ENCODE measurements at regions not wholly inside any gene's neighbourhood (a gene's known extent, or its start where the extent isn't known, plus 50 kb on each side); places are given as distances from the start of the nearest gene placed in this dataset.
A peak's percentile ranks its signal among the peaks of the same experiment; 100 is the strongest.

DNA sequence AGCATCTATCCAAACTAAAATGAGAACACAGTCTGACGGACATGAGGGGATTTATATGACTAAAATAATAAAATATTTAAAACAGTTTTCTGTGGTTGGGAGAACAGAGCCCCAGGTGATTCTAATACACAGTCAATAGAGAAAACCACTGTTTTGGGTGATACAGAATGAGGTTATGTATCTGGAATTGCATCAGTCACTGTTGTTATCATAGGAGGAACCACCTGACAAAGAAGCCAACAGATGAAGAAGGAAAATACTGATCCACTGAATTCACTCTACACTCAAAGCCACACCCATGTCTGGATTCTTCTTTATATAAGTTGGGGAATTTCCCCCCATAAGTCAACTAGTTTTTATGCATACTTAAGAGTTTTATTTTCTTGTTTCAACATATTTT is 799.0 kb downstream of the TLR4 start:
- DNase-seq (ENCODE audit: low spot score), result no peak

DNA sequence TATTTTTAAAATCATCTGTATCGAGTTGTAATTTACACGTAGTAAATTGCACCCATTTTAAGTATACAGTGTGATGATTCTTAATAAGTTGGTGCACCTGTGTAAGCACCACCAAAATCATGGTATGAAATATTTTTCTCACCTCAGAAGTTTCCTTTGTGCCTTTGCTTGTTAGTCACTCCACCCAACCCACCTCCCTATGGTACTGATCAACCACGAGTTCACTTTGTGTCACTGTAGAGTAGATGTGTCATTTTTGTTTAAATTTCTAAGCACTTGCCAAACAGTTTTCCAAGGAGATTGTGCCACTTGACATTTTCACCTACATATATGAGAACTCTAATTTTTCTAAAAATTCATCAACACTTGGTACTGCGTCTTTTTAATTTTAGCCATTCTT is 806.5 kb downstream of the TLR4 start:
- no peak for DNase-seq (ENCODE audit: low spot score)

GRCh38 chr9:118515947-118516346 is 811.7 kb downstream of the TLR4 start:
- no peak for DNase-seq (ENCODE audit: low spot score)

GRCh38 chr9:118521261-118521660 is 817.1 kb downstream of the TLR4 start:
- DNase-seq (ENCODE audit: low spot score), result no peak

DNA sequence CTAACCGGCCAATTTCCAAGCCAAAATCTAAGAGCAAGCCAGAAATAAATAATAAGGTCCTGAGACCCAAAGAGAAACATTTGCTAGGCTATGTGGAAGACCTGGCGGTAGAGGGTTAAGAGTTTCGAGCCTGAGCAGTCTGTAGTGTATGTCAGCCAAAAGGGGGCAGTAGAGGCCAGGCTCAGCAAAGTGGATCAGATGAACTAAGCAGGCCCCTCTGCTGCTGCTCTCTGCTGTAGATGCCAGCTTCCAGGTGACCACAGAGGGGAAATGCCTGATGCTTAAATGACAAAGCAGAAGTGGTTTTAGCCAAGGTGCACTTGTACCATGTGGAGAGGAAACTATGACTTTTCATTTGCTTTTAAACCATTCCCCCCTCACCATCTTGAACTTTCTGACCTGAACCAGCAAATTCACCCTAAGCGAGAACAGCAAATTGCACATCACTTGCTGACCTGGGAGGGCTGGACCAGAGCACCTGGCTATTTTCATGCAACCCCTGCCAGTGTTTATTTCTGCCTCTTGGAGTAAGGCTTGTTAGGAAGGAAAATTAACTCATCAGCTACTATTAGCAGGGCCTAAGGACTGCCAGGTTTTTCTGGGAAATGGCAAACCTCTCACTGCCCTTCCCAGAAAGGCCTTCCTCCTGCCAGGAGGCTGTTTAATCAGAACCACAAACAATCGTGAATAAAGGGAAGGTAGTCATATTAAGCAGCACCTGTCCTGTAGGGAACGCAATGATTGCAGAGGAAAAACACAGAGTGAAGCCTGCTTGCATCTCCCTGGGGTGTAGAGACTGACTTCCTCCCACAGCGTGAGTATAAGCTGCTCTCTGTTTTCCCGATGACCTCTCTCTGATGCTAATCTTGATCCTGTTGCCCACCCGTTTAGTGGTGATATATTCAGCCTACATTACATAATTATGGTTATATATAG is 818.2 kb downstream of the TLR4 start:
- peak; percentile 60 for DNase-seq (ENCODE audit: low spot score)

DNA sequence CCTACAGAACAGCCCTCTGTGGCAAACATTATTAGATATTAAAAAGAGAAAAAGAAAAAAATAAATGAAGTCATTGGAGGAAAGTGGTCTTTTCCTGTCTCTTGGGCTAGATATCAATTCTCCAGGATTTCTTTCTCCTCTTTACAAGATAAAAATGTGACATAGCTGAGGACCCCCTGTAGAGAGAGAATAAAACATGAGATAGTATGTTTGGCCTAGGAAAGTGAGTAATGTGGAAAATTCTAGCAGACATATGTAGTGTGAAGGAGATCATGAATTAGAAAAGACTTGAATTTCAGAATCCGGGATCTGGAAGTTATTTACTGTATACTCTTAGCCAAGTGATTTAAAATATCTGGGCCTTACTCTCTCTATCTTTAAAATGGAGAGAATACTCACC is 823.1 kb downstream of the TLR4 start:
- no peak for DNase-seq (ENCODE audit: low spot score)

- DNase-seq (ENCODE audit: low spot score), result no peak
Observed at GRCh38 chr9:118529210-118529609, 825.0 kb downstream of the TLR4 start.

DNA sequence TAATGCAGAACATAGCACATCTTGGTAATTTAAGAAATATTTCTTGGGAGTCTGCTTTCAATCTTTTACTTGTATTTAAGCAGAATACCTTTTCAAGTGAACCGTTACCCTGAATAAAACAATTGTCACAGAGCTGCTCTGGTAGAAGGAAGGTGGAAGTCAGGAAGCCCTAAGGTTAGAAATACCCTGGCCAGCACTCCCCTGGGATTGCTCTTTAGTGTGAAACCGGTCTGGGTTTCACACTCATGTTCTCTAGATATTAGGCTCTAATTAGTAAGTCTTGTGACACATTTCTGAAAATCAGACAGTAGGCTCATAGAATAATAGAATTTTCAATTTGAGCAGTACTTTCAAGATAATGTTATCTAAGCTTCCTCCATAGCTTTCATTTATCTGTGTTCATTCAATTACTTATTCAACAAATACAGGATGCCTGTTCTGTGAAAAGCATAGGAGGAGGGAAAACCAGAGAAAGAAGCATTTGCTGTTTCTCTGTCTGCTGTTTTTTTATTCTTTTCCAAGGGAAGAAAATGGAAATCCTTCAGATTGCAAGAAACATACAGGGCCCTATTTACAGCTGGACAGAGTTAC is 825.5 kb downstream of the TLR4 start:
- DNase-seq (ENCODE audit: low spot score), result no peak

DNA sequence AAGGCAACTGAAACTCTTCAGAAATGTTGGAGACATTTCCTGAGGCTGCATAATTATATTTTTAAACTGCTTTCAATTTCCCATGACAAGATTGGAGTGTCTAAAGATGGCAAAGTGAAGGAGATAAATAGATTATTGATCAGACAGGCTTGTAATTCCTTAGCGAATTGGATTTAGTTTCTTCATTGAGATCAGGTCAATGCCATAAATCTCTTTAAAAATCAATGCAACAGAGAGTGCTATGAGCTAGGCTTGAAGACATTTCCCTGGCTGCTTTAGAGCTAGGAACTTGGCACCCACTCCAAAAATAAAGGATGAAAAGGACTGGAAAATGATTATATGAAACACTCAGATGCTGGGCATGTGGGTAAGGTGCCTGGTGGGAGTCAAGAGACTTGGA is 828.4 kb downstream of the TLR4 start:
- no peak for DNase-seq (ENCODE audit: low spot score)

DNA sequence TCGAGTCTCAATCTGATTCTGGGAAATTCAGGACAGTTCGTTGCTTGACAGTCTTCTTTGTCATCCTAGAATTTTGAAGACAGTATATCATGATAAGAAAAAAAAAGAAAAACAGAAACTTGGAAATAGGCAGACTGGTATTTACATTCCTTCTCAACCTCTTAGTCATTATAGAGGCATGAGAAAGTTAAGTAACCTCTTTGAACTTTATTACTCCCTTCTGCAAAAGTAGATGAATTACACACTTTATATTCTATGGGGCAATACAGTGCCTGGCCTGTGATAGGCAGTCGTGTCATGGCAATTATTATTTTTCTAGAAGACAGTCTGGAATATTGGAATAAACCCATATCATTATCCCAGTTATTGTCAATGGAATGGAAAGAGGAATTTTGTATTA is 828.9 kb downstream of the TLR4 start:
- no peak for DNase-seq (ENCODE audit: low spot score)

DNA sequence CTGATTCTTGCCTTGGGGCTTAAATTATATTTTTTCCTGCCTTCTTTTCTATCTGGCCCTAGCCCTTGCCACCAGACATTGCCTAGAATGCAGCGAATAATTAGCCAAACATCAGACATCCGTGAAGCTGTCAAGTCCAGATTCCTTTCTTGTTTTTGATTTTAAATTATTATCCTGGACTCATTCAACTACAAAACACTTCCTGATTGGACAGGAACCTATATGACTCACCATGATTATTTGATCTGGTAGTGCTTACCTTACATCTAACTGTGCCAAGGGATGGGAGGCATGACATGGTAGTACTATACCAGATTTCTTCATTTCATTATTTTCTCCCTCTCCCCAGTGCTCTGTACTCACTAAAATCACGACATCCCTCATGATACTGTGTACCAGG is 829.6 kb downstream of the TLR4 start:
- no peak for DNase-seq (ENCODE audit: low spot score)

GRCh38 chr9:118536153-118536552 is 832.0 kb downstream of the TLR4 start:
- no peak for DNase-seq (ENCODE audit: low spot score)

GRCh38 chr9:118538959-118539358 is 830.3 kb downstream of the BRINP1 start:
- DNase-seq (ENCODE audit: low spot score), result no peak

DNA sequence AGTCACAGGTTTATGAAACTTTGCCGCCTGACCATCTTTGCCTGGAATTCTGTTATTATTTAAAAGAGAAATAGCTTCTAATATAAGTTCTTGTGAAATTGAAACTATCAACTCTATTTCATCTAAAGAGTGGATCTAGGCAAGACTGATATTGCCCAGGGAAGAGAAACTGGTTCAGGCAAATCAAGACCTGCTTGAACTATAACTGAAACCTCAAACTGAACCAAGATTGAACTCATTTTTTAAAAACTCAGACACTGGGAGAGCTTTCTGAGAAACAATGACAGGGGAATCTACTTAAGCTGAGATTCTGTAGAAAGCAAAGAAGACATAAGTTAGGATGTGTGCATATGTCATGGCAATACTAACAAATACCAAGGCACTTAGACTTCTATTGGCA is 815.8 kb downstream of the BRINP1 start:
- no peak for DNase-seq (ENCODE audit: low spot score)

- DNase-seq (ENCODE audit: low spot score), result no peak
Observed at GRCh38 chr9:118554987-118555386, 814.2 kb downstream of the BRINP1 start.

DNA sequence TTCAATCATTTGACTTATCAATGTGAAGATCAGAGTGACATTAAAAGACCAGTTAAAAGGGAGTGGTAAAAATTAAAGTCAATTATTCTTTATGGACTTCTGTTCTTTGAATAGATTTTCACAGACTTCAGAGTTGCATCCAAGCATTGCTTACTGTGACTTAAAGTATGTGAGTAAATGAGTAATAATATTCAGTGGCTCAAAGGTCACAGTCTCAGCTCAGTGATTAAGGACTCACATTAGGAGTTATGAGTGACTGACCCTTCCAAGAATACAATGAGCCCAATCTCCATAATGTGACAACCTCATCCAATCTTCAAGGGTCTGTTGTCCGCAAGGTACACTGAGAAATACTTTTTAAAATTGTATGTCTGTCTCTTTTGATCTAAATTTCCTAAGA is 811.2 kb downstream of the BRINP1 start:
- no peak for DNase-seq (ENCODE audit: low spot score)

DNA sequence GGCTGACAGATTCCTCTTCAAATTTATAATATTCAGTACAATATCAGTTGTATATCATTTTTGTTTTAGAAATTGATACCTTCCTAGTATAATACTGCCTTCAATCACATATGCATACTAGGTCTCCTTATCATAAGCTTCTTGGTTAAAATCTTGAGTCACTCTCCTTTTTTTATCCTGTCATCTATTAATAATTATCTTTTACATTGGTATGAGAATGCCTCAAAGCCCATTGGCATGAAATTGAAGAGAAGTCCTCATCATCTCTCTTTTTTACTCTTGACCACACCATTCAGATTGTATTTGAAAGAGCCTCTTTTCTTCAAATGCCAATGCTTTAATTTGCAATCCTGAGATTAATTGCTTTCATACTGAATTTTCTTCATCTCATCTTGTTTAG is 810.3 kb downstream of the BRINP1 start:
- DNase-seq (ENCODE audit: low spot score), result no peak

DNA sequence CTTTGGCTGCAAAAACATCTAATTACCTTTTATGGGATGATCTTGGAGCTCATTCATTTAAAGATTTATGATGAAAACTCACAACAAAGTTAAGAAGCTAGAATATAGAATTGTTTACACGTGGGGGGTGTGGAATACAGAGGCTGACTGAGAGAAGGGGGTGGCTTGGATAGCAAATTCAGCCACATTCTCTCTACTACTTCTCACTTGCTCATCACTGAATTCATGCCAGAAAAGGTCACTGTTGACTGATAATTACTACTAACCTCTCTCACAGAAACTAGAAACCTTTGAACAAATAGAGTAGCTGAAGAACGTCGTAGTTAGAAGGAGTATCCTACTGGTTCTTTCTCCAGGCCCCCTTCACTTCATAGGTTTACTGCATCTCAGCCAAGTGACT is 808.2 kb downstream of the BRINP1 start:
- no peak for DNase-seq (ENCODE audit: low spot score)

DNA sequence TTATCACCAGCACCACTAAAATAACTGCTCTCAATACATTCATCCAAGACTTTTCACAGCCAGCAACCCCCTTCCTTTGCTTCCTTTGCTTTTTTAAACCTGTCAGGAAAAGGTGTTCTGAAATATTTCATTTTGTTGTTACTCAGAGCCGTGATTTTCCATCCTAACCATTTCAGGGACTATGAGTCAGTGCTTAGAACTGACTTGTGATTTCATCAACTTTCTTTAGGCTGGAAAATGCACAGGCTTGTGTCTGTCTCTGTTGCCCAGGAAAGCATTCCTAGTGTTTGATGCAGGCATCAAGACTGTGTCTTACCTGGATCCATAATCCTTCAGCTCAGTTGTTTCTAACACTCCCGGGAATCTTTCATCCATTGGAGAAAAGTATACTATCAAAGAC is 805.6 kb downstream of the BRINP1 start:
- DNase-seq (ENCODE audit: low spot score), result no peak

GRCh38 chr9:118567861-118568260 is 801.4 kb downstream of the BRINP1 start:
- DNase-seq (ENCODE audit: low spot score), result no peak

DNA sequence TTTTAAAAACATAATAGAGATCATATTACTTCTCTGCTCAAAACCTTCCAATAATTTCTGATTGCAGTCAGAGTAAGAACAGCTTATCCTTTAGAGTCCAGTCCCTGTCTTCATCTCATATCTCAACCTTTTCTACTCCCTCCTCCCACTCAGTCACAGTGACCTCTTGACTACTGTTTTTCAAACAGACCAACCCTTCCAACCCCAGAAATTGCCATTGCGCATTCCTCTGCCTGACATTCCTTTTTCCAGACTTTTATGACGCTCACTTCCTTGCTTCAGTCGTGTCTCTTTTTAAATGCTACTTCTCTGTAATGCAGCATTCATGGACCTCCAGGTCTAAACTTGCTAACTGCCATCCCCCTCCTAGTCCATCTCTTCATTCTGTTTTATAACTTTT is 800.5 kb downstream of the BRINP1 start:
- no peak for DNase-seq (ENCODE audit: low spot score)

- no peak for DNase-seq (ENCODE audit: low spot score)
Observed at GRCh38 chr9:118569148-118569547, 800.1 kb downstream of the BRINP1 start.

GRCh38 chr9:118570066-118570465 is 799.2 kb downstream of the BRINP1 start:
- DNase-seq (ENCODE audit: low spot score), result no peak

Measured in HT-29 (cell line).